ENCODE measurements at regions not wholly inside any gene's neighbourhood (a gene's known extent, or its start where the extent isn't known, plus 50 kb on each side); places are given as distances from the start of the nearest gene placed in this dataset.

DNA sequence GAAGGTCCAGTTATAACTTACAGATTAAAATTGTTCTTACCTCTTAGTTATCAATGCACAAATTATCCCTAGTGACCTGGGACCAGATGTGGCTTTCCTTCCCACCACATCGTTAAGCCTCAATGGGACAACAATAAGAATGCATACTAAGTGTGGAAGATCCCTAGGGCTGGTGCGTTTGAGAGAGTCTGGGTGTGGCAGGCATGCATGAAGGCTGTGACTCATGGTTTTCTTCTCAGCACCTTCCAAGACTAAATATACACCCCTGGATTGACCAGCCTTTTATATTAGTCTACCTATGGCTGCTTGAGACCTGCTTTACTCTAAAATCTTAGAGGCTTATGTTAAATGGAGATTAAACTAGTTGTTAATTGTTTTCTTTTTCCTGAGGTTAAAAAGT is 261.7 kb upstream of the SLC14A2 start:
- H3K27ac ChIP-seq (ENCODE audit: low read depth in 1 of 2, low read length in 2 of 2), result no peak overlapping the region
- TF ChIP-seq CTCF (IDR thresholded peaks at IDR 0.05), result no peak
- H3K27me3 ChIP-seq (ENCODE audit: control insufficient read depth in 2 of 2, insufficient read depth in 2 of 2, low read length in 2 of 2), result no peaks in the 10 kb centered on the region
- no peak for DNase-seq
- H3K27ac Mint-ChIP-seq, result no peak overlapping the region
- H3K9ac ChIP-seq (ENCODE audit: insufficient read depth, low read length, poor library complexity, severe bottlenecking), result no peak overlapping the region
- H3K36me3 Mint-ChIP-seq, result no peaks in the 10 kb centered on the region
- H3K4me2 ChIP-seq (replicated peaks; ENCODE audit: extremely low read depth, low read length, poor library complexity, severe bottlenecking), result no peak overlapping the region
- no peaks in the 10 kb centered on the region for H3K79me2 ChIP-seq (ENCODE audit: insufficient read depth, low read length)
- H3K4me3 Mint-ChIP-seq, result no peak overlapping the region
- peaks cover 0 to 4% (median 0%) of the 10 kb centered on the region in 7 donors for H3K9me3 Mint-ChIP-seq
- no peak overlapping the region for H2AFZ ChIP-seq (ENCODE audit: insufficient read depth, low read depth, low read length, poor library complexity, severe bottlenecking)
- H4K20me1 ChIP-seq (ENCODE audit: insufficient read depth, low read length), result no peaks in the 10 kb centered on the region
- H3K4me3 ChIP-seq (replicated peaks in 1 of 3; ENCODE audit: low read depth in 2 of 3, low read length in 3 of 3), result no peak overlapping the region
- peaks cover 0 to 6% (median 1%) of the 10 kb centered on the region in 3 donors for H3K27me3 Mint-ChIP-seq (ENCODE audit: low read depth in 3 of 3)
- H3K36me3 ChIP-seq (replicated peaks in 1 of 2; ENCODE audit: control insufficient read depth in 1 of 2, insufficient read depth in 2 of 2, low read length in 2 of 2), result no peaks in the 10 kb centered on the region
- no peaks in the 10 kb centered on the region for H3K9me3 ChIP-seq (replicated peaks in 1 of 2; ENCODE audit: control insufficient read depth in 1 of 2, insufficient read depth in 1 of 2, low read length in 2 of 2)
- no CpG with 5 or more reads among the region's 2 CpGs for WGBS (ENCODE audit: insufficient coverage)
- intact Hi-C loops (cut with micrococcal nuclease), result no loop called here
- H3K4me1 ChIP-seq (ENCODE audit: control insufficient read depth in 1 of 2, insufficient read depth in 2 of 2, low read length in 2 of 2), result no peaks in the 10 kb centered on the region
- no peaks in the 10 kb centered on the region for H3K4me1 Mint-ChIP-seq

DNA sequence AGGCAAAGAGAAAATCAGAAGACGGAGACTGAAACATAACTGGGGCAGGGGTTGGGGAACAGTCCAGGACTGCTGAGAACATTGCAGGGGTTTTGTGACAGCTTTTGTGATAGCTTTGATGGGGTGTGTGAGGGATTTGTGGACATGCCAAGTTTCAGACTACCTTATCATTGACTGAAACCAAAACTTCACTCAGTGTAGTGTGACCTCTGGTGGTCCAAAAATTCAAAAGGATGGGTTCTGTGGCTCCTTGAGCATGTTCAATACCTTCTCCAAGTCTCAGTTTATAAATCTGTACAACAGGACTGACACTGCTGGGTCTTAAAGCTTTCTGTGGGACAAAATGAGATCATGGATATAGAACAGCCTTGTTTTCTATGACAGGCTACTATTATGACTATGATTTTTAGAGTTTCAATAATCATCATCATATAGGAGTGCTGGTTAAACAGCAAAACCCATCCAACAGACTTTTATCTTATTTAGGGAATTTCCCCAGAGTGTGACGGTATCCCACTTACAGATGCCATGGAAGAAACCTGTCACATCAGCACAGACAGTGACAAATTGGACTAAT is 259.2 kb upstream of the SLC14A2 start:
- no peak for DNase-seq
- WGBS (ENCODE audit: insufficient coverage), result 100% methylated on average over 1 of the region's 2 CpGs
- no peak overlapping the region for H3K4me2 ChIP-seq (replicated peaks; ENCODE audit: extremely low read depth, low read length, poor library complexity, severe bottlenecking)
- H3K9me3 ChIP-seq (replicated peaks in 1 of 2; ENCODE audit: control insufficient read depth in 1 of 2, insufficient read depth in 1 of 2, low read length in 2 of 2), result no peaks in the 10 kb centered on the region
- no peaks in the 10 kb centered on the region for H3K79me2 ChIP-seq (ENCODE audit: insufficient read depth, low read length)
- no peaks in the 10 kb centered on the region for H3K4me1 ChIP-seq (ENCODE audit: control insufficient read depth in 1 of 2, insufficient read depth in 2 of 2, low read length in 2 of 2)
- no peaks in the 10 kb centered on the region for H4K20me1 ChIP-seq (ENCODE audit: insufficient read depth, low read length)
- H2AFZ ChIP-seq (ENCODE audit: insufficient read depth, low read depth, low read length, poor library complexity, severe bottlenecking), result no peak overlapping the region
- Mint-ChIP-seq H3K27ac (no peak overlapping the region), H3K36me3 (no peaks in the 10 kb centered on the region), H3K9me3 (peaks cover 0 to 2% (median 0%) of the 10 kb centered on the region in 7 donors), H3K4me3 (no peak overlapping the region), H3K4me1 (no peaks in the 10 kb centered on the region), H3K27me3 (ENCODE audit: low read depth in 3 of 3) (no peaks in the 10 kb centered on the region)
- H3K9ac ChIP-seq (ENCODE audit: insufficient read depth, low read length, poor library complexity, severe bottlenecking), result no peak overlapping the region
- no peaks in the 10 kb centered on the region for H3K36me3 ChIP-seq (replicated peaks in 1 of 2; ENCODE audit: control insufficient read depth in 1 of 2, insufficient read depth in 2 of 2, low read length in 2 of 2)
- H3K27me3 ChIP-seq (ENCODE audit: control insufficient read depth in 2 of 2, insufficient read depth in 2 of 2, low read length in 2 of 2), result no peaks in the 10 kb centered on the region
- TF ChIP-seq CTCF (IDR thresholded peaks at IDR 0.05), result no peak
- intact Hi-C loops (cut with micrococcal nuclease), result no loop called here
- no peak overlapping the region for H3K27ac ChIP-seq (ENCODE audit: low read depth in 1 of 2, low read length in 2 of 2)
- no peak overlapping the region for H3K4me3 ChIP-seq (replicated peaks in 1 of 3; ENCODE audit: low read depth in 2 of 3, low read length in 3 of 3)
